AG09309 (cell line): ENCODE measurements at regions not wholly inside any gene's neighbourhood (a gene's known extent, or its start where the extent isn't known, plus 50 kb on each side); places are given as distances from the start of the nearest gene placed in this dataset.
"Not testable (repeated sequence)": the region's sequence is repeated elsewhere in the genome, so short reads cannot be mapped to it uniquely, and the experiment has no call there.

Experiments used
- DNase-seq: peaks from one replicate; pipeline ENCODE4 v3.0.0-alpha.2; 2010; ENCODE audit warnings: low read depth
- H3K4me3 ChIP-seq: 2 replicates; pipeline ENCODE4 v1.5.1; 2011; ENCODE audit warnings: mild to moderate bottlenecking, low read depth, low read length, moderate library complexity; ENCODE audit not compliant: control insufficient read depth
- TF ChIP-seq, protein P1 (sequence below): IDR thresholded peaks from 2 replicates; pipeline ENCODE4 v1.5.1; 2011; ENCODE audit warnings: mild to moderate bottlenecking, low read depth, low read length, inconsistent platforms; ENCODE audit not compliant: insufficient read depth, control insufficient read depth; ENCODE audit errors: missing control alignments

DNA sequence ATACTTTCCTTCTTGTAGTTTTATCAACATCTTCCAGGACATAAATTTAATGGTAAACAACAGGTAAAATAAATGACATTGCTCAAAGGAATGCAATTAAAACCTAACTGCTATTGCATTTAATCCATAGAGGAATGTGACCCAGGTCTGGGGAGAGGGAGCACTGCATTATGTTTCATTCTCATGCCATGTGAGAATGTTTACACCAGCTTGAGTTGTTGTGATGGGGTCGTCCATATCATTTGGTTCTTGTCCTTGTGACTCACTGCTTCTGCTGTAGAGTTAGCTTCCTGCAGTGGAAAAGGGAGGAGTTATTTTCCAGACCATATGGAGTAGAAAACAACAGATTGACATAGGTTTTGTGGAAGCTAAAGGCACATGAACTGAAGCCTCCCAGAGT, 129.3 kb upstream of the PMCH start:
- DNase-seq = no peak
- no peak overlapping the region for H3K4me3 ChIP-seq
- TF ChIP-seq, protein P1, sequence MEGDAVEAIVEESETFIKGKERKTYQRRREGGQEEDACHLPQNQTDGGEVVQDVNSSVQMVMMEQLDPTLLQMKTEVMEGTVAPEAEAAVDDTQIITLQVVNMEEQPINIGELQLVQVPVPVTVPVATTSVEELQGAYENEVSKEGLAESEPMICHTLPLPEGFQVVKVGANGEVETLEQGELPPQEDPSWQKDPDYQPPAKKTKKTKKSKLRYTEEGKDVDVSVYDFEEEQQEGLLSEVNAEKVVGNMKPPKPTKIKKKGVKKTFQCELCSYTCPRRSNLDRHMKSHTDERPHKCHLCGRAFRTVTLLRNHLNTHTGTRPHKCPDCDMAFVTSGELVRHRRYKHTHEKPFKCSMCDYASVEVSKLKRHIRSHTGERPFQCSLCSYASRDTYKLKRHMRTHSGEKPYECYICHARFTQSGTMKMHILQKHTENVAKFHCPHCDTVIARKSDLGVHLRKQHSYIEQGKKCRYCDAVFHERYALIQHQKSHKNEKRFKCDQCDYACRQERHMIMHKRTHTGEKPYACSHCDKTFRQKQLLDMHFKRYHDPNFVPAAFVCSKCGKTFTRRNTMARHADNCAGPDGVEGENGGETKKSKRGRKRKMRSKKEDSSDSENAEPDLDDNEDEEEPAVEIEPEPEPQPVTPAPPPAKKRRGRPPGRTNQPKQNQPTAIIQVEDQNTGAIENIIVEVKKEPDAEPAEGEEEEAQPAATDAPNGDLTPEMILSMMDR = no peak

DNA sequence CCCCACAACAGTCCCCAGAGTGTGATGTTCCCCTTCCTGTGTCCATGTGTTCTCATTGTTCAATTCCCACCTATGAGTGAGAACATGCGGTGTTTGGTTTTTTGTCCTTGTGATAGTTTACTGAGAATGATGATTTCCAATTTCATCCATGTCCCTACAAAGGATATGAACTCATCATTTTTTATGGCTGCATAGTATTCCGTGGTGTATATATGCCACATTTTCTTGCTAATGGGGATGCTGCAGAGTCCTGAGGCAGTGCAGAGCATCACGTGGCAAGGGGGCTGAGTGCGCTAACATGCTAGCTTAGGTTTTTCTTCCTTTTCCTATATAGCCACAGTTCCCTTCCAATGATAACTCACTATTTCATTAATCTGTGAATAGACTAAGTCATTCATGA, 127.5 kb upstream of the PMCH start:
- H3K4me3 ChIP-seq, DNase-seq: not testable (repeated sequence)

DNA sequence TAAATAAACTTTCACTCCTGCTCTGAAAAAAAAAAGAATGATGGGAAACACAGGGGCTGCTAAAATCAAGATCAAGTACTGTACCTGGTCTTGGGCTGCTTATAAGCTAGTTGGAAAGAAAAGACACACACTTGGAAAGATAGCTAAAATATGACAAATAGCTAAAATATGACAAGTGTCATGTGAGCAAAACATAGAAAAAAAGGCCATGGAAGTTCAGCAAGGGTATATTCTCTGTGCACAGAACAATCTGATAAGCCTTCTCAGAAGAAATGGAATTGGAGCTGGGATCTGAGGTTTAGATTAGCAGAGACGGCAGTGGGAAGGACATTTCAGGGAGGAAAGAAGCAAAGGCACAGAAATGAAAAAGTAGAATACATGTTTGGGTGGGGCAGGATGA, 126.2 kb upstream of the PMCH start:
- no peak overlapping the region for H3K4me3 ChIP-seq
- TF ChIP-seq, protein P1 = no peak
- no peak for DNase-seq

DNA sequence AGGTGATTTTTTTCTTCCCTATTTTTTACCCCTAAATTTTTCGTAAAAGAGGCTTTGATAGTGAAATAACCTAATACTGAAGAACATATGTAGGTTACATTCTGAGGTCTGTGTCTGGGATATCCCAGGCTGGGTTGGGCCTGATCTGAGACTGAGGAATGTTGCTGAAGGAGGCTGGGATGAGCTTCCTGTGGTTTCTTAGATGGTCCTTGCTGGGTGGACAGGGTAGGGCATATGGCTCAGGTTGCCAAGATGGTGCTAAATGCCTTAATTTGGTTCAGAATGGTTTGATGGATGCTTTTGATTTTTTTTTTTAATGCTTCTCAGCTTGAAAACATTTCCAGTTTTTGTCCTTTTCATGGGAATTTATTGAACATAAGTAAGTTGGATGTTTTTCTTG, 124.6 kb upstream of the PMCH start:
- TF ChIP-seq, protein P1 = no peak
- no peak for DNase-seq
- H3K4me3 ChIP-seq = no peak overlapping the region

DNA sequence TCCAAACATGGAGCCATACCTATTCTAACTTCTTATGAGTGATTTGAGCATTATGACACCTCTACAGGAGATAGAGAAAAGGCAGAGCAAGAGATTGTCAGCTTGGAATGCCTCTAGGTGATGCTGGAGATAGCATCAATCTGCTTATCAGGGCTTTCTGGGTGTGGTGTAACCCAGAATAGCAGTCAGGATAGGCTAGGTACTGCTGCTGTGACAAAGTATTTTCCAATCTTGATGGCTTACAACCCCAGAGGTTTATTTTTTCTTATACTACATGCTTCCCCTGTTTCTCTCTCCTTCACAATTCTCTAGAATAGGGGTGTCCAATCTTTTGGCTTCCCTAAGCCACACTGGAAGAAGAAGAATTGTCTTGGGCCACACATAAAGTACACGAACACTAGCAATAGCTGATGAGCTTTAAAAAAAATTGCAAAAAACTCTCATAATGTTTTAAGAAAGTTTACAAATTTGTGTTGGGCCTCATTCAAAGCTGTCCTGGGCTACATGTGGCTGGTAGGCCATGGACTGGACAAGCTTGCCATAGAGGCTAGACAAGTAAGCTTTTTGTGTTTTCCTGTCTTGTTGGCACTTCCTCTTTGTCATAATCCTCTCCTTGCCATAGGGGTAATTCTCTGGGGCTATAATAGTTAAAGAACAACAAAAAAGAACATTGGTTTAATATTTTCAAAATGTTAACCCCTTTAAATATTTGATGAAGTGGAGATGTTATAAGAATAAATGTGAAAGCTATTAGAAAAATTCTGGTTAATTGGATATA, 123.9 kb upstream of the PMCH start:
- no peak for DNase-seq
- TF ChIP-seq, protein P1 = no peak

DNA sequence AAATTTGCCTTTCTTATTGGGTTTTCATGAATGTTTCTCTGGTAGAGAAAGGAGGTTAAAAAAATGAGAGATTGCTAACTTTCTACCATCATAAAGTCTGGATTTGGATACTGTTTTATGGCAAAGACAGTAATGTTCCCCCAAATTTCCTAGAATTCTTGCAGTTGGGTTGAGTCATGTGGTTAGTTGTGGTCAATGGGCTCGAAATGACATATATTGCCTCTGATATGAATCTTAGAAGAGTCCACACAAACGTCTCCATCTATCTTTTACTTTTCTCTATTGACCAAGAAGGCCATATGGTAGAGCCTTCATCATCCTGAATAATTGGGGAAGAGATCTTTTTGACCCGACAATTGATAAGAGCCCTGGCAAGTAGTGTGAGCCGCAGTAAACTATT, 119.5 kb upstream of the PMCH start:
- H3K4me3 ChIP-seq = no peak overlapping the region
- DNase-seq = no peak
- TF ChIP-seq, protein P1 = no peak

More for the DNA sequence above, 123.9 kb upstream of the PMCH start:
- no peak overlapping the region for H3K4me3 ChIP-seq

DNA sequence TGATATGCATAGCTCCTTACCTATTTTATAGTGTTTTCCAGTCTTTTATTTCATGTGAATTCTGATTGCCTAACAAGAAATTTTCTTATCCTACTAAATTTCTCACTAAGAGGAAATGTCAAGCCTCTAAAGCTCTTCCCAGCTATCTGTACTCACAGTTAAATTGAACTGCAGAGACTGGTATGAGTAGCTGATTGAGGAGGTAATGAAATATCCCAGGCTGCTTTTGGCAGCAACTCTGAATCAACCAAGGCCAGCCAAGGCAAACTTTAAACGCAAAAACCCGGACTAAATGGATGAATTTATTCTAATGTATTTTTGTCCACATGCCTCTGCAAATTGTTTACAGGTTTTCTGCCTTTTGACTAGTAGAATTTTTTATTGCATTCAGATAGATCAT, 119.1 kb upstream of the PMCH start:
- H3K4me3 ChIP-seq = no peak overlapping the region
- TF ChIP-seq, protein P1 = no peak
- DNase-seq = no peak
